Endothelial cell of umbilical vein (primary cell): ENCODE measurements at regions not wholly inside any gene's neighbourhood (a gene's known extent, or its start where the extent isn't known, plus 50 kb on each side); places are given as distances from the start of the nearest gene placed in this dataset.

ENCODE experiments used
- BruUV-seq: library from RNA; stranded (reverse); fragments of 400-500 nt; replicated peaks from 2 replicates; lab custom pipeline; 2021; lab: Mats Ljungman, UMichigan
- CTCF ChIA-PET: fragments of 300-600, 350-600 bp; sonication (Branson Sonifier 250); formaldehyde crosslinking; loops from one replicate; lab custom pipeline; 2021; ENCODE audit warnings: antibody characterized with exemption, inconsistent platforms; lab: Charles Lee
- POLR2A ChIA-PET: fragments of 300-600, 350-600 bp; sonication (Branson Sonifier 250); formaldehyde crosslinking; loops from one replicate; lab custom pipeline; 2021; ENCODE audit warnings: antibody characterized with exemption, inconsistent platforms; lab: Charles Lee
- DNase-seq: peaks from one replicate; pipeline ENCODE4 v3.0.0-alpha.2; 2011; ENCODE audit warnings: low read depth, low spot score
- FAIRE-seq: peaks from 2 replicates; lab custom pipeline; 2011; peaks lifted over from hg19 to GRCh38; lab: Jason Lieb, UNC
- H2AFZ ChIP-seq: 2 replicates; pipeline ENCODE4 v1.6.0; 2012; ENCODE audit warnings: low read depth, low read length, control low read depth, inconsistent platforms
- H3K27ac ChIP-seq: 2 replicates; pipeline ENCODE4 v1.5.1; 2011; ENCODE audit warnings: low read depth, mild to moderate bottlenecking, control low read depth, low read length, moderate library complexity; ENCODE audit not compliant: insufficient read depth
- H3K27me3 ChIP-seq, 2 experiments: 2 replicates each; pipeline versions ENCODE4 v1.6.0 to v1.6.1; 2011; ENCODE audit warnings: low read length in 2 of 2, mixed read lengths in 1 of 2; ENCODE audit not compliant: control insufficient read depth in 2 of 2, insufficient read depth in 2 of 2
- H3K36me3 ChIP-seq, 2 experiments: 2 replicates in 1 of 2; 3 replicates in 1 of 2; pipeline ENCODE4 v1.5.1; 2011; ENCODE audit warnings: low read length in 2 of 2, mild to moderate bottlenecking in 1 of 2, moderate library complexity in 1 of 2; ENCODE audit not compliant: control insufficient read depth in 2 of 2, insufficient read depth in 2 of 2; ENCODE audit errors: extremely low read depth in 1 of 2
- H3K4me1 ChIP-seq: 3 replicates; pipeline ENCODE4 v1.5.1; 2011; ENCODE audit warnings: mild to moderate bottlenecking, low read length; ENCODE audit not compliant: control insufficient read depth, insufficient read depth; ENCODE audit errors: extremely low read depth
- H3K4me2 ChIP-seq: 2 replicates; pipeline ENCODE4 v1.6.1; 2011; ENCODE audit warnings: low read length, control low read depth, mixed read lengths; ENCODE audit not compliant: insufficient read depth
- H3K4me3 ChIP-seq, 3 experiments: fragments of 200-600 bp in 1 of 3; sonication (generic), shearing (Covaris generic) in 1 of 3; replicated peaks in 1 of 3; 2 replicates each; pipeline ENCODE4 v1.5.1; 2011 to 2016; ENCODE audit warnings: control low read depth in 3 of 3, low read length in 3 of 3, mild to moderate bottlenecking in 2 of 3, inconsistent platforms in 1 of 3, low read depth in 1 of 3, moderate library complexity in 1 of 3; ENCODE audit not compliant: insufficient read depth in 1 of 3
- H3K79me2 ChIP-seq: 2 replicates; pipeline ENCODE4 v1.6.0; 2012; ENCODE audit warnings: low read length, inconsistent platforms; ENCODE audit not compliant: control insufficient read depth, insufficient read depth
- H3K9ac ChIP-seq: replicated peaks from 2 replicates; pipeline ENCODE3; 2011; ENCODE audit warnings: low read length, control low read depth; ENCODE audit not compliant: insufficient read depth; ENCODE audit errors: extremely low read depth
- H3K9me1 ChIP-seq: replicated peaks from 3 replicates; pipeline ENCODE4 v1.6.0; 2011; ENCODE audit warnings: mild to moderate bottlenecking, low read length; ENCODE audit not compliant: control insufficient read depth, insufficient read depth; ENCODE audit errors: extremely low read depth
- H3K9me3 ChIP-seq: replicated peaks from 2 replicates; pipeline ENCODE4 v1.5.1; 2012; ENCODE audit warnings: low read length, inconsistent platforms; ENCODE audit not compliant: control insufficient read depth, insufficient read depth
- H4K20me1 ChIP-seq: replicated peaks from 2 replicates; pipeline ENCODE3; 2011; ENCODE audit warnings: mild to moderate bottlenecking, low read length; ENCODE audit not compliant: control insufficient read depth, insufficient read depth; ENCODE audit errors: extremely low read depth
- CTCF ChIP-seq, 2 donors: IDR thresholded peaks; 1 replicate in 1 of 2; 2 replicates in 1 of 2; pipeline ENCODE4 v1.5.1; 2011; ENCODE audit warnings: low read length in 2 of 2, mild to moderate bottlenecking in 2 of 2, moderate library complexity in 2 of 2, control low read depth in 1 of 2, inconsistent platforms in 1 of 2, low read depth in 1 of 2; ENCODE audit not compliant: insufficient read depth in 1 of 2; ENCODE audit errors: extremely low read depth in 1 of 2
- EZH2 ChIP-seq: IDR thresholded peaks from 2 replicates; pipeline ENCODE4 v1.6.1; 2012; ENCODE audit warnings: borderline replicate concordance, low read depth, mild to moderate bottlenecking, moderate library complexity, low read length, inconsistent platforms; ENCODE audit not compliant: severe bottlenecking
- FOS ChIP-seq: IDR thresholded peaks from 2 replicates; pipeline ENCODE4 v1.6.1; 2011; ENCODE audit warnings: mild to moderate bottlenecking, low read length, moderate library complexity, borderline replicate concordance; ENCODE audit not compliant: insufficient read depth
- GATA2 ChIP-seq: IDR thresholded peaks from 2 replicates; pipeline ENCODE4 v1.7.0; 2011; ENCODE audit warnings: low read depth, mild to moderate bottlenecking, moderate library complexity, mixed read lengths, low read length; ENCODE audit not compliant: insufficient read length, insufficient read depth
- JUN ChIP-seq: IDR thresholded peaks from 2 replicates; pipeline ENCODE4 v1.6.1; 2011; ENCODE audit warnings: borderline replicate concordance, low read depth; ENCODE audit not compliant: insufficient read length, insufficient read depth
- MAX ChIP-seq: IDR thresholded peaks from 2 replicates; pipeline ENCODE4 v1.6.1; 2011; ENCODE audit not compliant: insufficient read depth, insufficient read length
- MYC ChIP-seq: IDR thresholded peaks from one replicate; pipeline ENCODE4 v1.6.1; 2011; ENCODE audit warnings: mild to moderate bottlenecking, low read depth, low read length
- POLR2A ChIP-seq: IDR thresholded peaks from 2 replicates; pipeline ENCODE4 v1.6.1; 2012; ENCODE audit warnings: low read depth, mild to moderate bottlenecking, control low read depth, low read length
- POLR2AphosphoS5 ChIP-seq: IDR thresholded peaks from 2 replicates; pipeline ENCODE4 v1.6.1; 2012; ENCODE audit warnings: low read depth, mild to moderate bottlenecking, control low read depth, low read length, moderate library complexity; ENCODE audit not compliant: insufficient read depth
- dilution Hi-C: fragments of 300-500 bp; cut with MboI; formaldehyde crosslinking; loops from one replicate; pipeline ENCODE4 v1.15.0; 2019; ENCODE audit warnings: low sequenced_read_pairs; ENCODE audit not compliant: extremely low pct_ligation_motif_present
- intact Hi-C: fragments of 100-400 bp; cut with micrococcal nuclease; formaldehyde crosslinking; loops from one replicate; pipeline ENCODE4 v1.10.0; 2022

DNA sequence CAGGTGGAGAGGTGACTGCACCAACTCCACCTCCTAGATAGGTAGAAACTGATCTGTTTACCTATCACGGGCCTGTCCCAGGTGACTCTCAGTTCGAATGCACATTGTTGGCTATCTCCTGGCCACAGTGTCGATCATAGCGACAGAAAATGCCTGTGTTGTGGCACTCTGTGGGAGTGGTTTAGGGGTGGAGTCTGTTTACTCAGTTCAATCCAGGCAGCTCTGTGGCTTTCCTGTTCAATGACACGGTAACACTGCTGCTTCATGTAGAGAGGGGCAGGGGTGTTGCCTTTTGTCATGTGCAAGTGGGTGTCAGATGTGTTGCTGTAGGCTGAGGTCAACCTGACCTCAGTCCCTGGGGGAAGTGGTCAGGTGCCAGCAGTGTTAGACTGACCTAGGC is 1602.4 kb downstream of the TECRL start:
- H3K79me2 ChIP-seq = no peaks in the 10 kb centered on the region
- DNase-seq (no peak), FAIRE-seq (no peak)
- H3K9me1 ChIP-seq = no peaks in the 10 kb centered on the region
- intact Hi-C loops = no loop called here
- ChIA-PET CTCF (no interaction called here), POLR2A (no interaction called here)
- no peak overlapping the region for H3K27ac ChIP-seq
- no TSS peak for BruUV-seq
- dilution Hi-C loops = no loop called here
- H3K9me3 ChIP-seq = peaks cover 7% of the 10 kb centered on the region
- H3K27me3 ChIP-seq = no peaks in the 10 kb centered on the region
- no peak overlapping the region for H2AFZ ChIP-seq
- H3K36me3 ChIP-seq = no peaks in the 10 kb centered on the region
- H4K20me1 ChIP-seq = no peaks in the 10 kb centered on the region
- no peak overlapping the region for H3K4me3 ChIP-seq
- H3K4me1 ChIP-seq = no peaks in the 10 kb centered on the region
- TF ChIP-seq FOS (no peak), JUN (no peak), CTCF (IDR thresholded peaks at IDR 0.05; ENCODE audit: extremely low read depth in 1 of 2, insufficient read depth in 1 of 2, low read depth in 1 of 2, low read length in 2 of 2) (no peak), POLR2A (no peak), POLR2AphosphoS5 (no peak), EZH2 (no peak), GATA2 (no peak), MYC (no peak), MAX (no peak)
- no peak overlapping the region for H3K9ac ChIP-seq
- no peak overlapping the region for H3K4me2 ChIP-seq
